ENCODE measurements at regions not wholly inside any gene's neighbourhood (a gene's known extent, or its start where the extent isn't known, plus 50 kb on each side); places are given as distances from the start of the nearest gene placed in this dataset.
"Not testable (repeated sequence)": the region's sequence is repeated elsewhere in the genome, so short reads cannot be mapped to it uniquely, and the experiment has no call there.

DNA sequence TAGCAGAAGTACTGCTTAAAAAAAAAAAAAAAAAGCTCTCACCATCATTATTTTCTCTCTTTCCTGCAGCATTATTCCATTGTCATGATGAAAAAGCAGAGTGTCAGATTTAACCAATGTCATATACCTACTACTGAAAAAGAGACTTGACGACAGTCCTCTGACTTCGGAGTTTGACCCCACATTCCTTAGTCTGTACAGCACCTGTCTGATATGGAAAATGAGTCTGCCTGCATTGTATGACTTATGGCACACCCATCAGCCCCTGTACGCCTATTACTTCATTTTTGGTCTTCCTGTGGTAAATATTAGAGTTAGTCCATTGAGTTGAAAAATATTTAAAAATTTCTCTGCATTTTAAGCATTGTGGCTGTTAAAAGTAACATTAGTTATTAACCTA is 54.5 kb upstream of the NOX4 start:
- no peak for DNase-seq (ENCODE audit: low read depth)
- no peak overlapping the region for H3K4me3 ChIP-seq (ENCODE audit: control insufficient read depth, low read depth, low read length)
- TF ChIP-seq, protein P1, sequence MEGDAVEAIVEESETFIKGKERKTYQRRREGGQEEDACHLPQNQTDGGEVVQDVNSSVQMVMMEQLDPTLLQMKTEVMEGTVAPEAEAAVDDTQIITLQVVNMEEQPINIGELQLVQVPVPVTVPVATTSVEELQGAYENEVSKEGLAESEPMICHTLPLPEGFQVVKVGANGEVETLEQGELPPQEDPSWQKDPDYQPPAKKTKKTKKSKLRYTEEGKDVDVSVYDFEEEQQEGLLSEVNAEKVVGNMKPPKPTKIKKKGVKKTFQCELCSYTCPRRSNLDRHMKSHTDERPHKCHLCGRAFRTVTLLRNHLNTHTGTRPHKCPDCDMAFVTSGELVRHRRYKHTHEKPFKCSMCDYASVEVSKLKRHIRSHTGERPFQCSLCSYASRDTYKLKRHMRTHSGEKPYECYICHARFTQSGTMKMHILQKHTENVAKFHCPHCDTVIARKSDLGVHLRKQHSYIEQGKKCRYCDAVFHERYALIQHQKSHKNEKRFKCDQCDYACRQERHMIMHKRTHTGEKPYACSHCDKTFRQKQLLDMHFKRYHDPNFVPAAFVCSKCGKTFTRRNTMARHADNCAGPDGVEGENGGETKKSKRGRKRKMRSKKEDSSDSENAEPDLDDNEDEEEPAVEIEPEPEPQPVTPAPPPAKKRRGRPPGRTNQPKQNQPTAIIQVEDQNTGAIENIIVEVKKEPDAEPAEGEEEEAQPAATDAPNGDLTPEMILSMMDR (conservative IDR thresholded peaks at IDR 0.05; ENCODE audit: control insufficient read depth, insufficient read depth, low read depth, low read length) = no peak

DNA sequence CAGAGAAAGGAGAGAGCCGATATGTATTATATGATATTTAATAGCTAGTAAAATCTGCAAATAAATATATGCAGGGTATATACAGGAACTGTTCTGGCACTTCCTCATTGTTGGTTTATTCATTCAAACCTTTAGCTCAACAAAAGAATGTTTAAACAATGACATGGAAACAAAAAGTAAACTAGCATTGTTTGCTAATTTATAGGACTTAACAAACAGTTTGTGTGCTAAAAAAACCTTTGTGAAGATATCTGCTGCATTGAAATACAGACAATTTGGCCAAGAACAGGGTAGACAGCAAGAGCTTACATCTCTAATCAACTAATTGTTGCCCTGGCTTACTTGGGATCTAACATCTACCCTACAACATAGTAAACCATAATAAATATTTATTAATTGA is 64.6 kb upstream of the NOX4 start:
- not testable (repeated sequence) for DNase-seq (ENCODE audit: low read depth); H3K4me3 ChIP-seq (ENCODE audit: control insufficient read depth, low read depth, low read length)

DNA sequence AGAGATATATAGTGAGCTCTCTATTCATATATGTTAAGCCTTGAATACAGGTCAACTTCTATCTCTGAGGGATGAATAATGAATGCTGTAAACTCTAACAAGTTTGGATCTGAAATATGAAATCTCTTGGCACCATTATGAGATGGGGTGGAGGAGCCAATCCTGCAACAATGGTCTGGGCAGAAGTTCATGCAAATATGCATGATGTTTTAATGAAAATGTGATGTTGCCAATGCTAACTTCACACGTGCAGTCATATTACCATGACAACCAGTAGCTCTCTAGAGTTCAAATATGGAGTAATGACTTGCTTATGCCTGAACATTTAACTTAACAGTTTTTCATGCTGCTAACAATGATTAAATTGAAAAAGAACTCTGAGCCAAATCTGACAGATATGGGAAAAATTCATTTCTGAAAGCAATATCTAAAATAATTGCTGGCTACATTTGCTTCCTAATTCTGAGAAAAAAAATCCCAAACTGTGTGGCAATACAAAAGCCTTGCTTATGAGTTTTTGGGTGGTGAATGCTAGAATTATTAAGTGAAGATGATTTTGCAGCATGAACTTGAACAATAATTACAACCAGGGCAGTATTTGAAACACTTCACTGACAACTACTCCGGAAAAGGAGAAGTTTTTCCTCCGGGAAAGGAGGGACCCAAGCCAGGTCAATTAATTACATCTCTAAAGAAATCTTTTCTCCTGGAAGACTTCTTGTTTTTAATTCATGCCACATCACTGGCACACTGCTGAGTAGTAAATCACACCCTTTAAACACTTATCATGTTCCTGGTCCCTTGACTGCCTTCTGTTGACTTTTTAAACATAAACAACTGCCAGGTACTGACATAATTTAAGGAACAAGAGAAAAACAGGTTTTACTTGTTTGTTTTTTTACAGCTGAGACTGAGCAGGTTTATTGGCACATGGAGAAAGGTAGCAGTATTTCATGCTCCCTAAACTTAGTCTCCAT is 65.8 kb upstream of the NOX4 start:
- H3K4me3 ChIP-seq (ENCODE audit: control insufficient read depth, low read depth, low read length); DNase-seq (ENCODE audit: low read depth): not testable (repeated sequence)

DNA sequence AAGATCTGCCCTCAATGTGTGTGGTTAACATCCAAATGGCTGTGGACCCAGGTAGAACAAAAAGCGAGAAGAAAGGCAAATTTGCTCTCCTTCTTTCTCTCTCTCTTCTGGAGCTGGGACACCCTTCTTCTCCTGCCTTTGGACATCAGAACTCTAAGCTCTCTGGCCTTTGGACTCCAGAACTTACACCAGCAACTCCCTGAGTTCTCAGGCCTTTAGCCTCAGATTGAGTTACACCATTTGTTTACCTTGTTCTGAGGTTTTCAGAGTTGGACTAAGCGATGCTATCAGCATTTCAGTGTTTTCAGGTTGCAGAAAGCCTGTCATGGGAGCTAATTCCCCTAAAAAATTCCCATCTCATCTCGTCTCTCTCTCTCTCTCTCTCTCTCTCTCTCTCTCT is 69.4 kb upstream of the NOX4 start:
- H3K4me3 ChIP-seq (ENCODE audit: control insufficient read depth, low read depth, low read length); DNase-seq (ENCODE audit: low read depth): not testable (repeated sequence)

DNA sequence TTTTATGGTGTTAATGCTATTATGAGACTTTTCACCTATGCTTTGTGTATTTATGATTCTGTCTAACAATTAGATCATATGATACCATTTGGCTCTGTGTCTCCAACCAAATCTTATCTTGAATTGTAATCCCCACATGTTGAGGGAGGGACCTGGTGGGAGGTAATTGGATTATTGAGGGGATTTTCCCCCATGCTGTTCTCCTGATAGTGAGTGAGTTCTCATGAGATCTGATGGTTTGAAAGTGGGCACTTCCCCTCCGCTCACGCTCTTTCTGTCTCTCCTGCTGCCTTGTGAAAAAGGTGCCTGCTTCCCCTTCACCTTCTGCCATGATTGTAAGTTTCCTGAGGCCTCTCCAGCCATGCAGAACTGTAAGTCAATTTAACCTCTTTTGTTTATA is 71.6 kb upstream of the NOX4 start:
- H3K4me3 ChIP-seq (ENCODE audit: control insufficient read depth, low read depth, low read length); DNase-seq (ENCODE audit: low read depth): not testable (repeated sequence)

DNA sequence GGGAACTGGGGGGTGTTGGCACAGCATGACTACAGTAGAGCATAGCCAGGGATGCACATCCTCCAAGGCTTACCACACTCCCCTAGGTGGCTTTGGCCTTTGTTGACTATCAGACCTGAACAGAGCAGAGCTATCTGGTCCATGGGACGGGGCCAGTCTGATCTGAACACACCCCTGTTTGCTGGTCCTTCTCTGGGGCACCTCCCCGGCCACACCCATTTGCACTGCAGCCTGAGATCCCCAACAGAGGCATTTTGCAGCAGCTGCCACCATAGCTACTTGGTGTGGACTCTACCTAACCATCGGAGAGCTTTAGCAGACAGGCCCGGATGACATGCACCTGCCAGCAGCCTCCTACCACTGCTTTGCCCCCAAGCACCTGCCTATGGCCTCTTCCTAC is 75.8 kb upstream of the NOX4 start:
- no peak for DNase-seq (ENCODE audit: low read depth)
- TF ChIP-seq, protein P1 (conservative IDR thresholded peaks at IDR 0.05; ENCODE audit: control insufficient read depth, insufficient read depth, low read depth, low read length) = no peak
- H3K4me3 ChIP-seq (ENCODE audit: control insufficient read depth, low read depth, low read length) = no peak overlapping the region

DNA sequence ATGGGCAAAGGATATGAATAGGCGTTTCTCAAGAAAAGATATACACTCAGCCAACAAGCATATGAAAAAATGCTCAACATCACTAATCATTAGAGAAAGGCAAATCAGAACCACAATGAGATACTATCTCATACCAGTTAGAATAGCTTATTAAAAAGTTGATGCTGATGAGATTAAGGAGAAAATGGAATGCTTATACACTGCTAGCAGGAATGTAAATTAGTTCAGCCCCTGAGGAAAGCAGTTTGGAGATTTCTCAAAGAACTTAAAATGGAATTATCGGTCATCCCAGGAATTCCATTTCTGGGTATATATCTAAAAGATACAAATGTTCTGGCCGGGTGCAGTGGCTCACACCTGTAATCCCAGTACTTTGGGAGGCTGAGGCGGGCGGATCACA is 78.2 kb upstream of the NOX4 start:
- DNase-seq (ENCODE audit: low read depth); H3K4me3 ChIP-seq (ENCODE audit: control insufficient read depth, low read depth, low read length): not testable (repeated sequence)

DNA sequence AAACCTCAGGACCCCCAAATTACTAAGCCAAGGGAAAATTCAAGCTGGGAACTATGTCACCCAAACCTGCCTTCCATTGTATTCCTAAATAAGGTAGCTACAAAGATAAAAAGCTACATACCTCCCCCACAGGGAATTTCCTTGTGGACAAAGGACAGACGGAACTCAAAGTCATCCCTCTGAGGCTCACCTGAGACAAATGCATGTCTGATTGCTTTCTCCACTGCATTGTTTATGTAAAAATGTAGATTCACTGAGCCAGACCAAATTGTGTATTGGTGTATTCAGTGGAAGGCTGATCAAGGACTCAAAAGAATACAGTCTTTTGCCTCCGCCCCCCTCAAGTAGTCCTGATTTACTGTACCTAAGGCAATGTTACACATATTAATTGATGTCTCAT is 80.5 kb upstream of the NOX4 start:
- not testable (repeated sequence) for H3K4me3 ChIP-seq (ENCODE audit: control insufficient read depth, low read depth, low read length); DNase-seq (ENCODE audit: low read depth)

DNA sequence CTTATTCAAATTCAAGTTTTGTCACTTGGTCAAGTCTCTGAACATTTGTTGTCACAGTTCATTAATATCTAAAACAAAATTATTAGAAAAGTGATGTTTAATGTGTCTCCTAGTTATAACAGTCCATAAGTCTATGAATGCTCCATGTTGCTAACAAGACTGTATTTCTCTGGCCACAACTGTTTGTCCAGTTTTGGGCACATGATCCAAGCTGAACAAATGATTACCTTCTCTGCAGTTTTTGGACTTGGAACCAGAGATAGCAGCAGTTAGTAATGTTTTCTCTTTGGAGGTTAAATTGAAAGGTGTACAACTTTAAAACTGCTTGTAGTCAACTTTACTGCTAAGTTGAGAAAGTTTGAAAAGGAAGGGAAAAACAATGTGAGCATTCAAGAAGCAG is 84.7 kb upstream of the NOX4 start:
- H3K4me3 ChIP-seq (ENCODE audit: control insufficient read depth, low read depth, low read length); DNase-seq (ENCODE audit: low read depth): not testable (repeated sequence)

DNA sequence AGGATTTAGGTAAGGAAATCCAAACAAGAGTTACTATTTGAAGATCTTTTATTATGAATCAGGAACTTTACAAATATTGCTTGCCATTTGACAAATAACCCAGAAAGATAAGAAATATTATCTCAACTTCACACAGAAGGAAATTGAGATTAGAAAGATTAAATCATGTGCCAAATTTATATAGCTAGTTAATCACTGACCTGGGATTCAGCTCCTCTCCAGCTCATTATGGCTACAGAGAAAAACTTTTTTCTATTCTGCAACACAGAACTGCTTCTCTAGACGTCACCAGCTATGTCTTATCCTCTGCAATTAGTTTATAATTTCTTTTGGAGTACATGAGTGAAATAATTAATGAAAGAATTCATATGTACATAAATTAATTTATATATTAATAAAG is 86.3 kb upstream of the NOX4 start:
- not testable (repeated sequence) for DNase-seq (ENCODE audit: low read depth); H3K4me3 ChIP-seq (ENCODE audit: control insufficient read depth, low read depth, low read length)

DNA sequence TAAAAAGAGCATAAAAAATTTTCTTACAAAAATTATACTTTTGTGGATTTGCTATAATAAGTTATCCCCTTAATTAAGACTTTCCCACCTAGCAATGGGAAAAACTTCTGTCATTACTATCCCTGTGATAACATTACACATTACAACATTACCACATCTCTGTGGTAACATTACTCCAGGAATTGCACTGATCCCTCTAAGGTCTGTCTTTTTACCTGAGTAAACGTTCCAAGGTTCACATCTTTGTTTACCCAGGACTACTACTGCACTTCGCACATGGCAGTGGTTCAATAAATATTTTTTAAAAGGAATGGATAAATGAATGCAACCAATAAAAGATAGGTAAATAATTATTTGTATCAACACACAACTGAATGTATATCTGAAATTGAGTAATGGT is 92.4 kb upstream of the NOX4 start:
- TF ChIP-seq, protein P1 (conservative IDR thresholded peaks at IDR 0.05; ENCODE audit: control insufficient read depth, insufficient read depth, low read depth, low read length) = no peak
- H3K4me3 ChIP-seq (ENCODE audit: control insufficient read depth, low read depth, low read length) = no peak overlapping the region
- DNase-seq (ENCODE audit: low read depth) = no peak

DNA sequence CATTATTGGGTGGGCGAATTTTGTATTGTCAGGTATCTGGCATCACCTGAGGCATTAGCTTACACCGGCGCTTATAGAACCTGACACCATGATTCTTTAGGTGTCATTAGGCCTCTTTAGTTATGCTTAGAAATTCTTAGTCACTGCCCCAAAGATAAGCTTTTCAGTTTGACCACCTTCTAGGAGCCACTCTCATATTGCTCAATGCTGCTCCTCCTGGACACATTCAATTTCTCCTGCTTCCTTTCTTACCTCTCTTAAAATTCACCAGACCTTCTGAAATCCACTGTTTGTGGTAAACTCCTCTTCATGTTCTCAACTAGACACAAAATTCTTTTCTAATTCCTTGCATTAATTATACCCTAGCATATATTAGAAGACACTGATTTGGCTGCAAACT is 93.9 kb upstream of the NOX4 start:
- DNase-seq (ENCODE audit: low read depth); H3K4me3 ChIP-seq (ENCODE audit: control insufficient read depth, low read depth, low read length): not testable (repeated sequence)

DNA sequence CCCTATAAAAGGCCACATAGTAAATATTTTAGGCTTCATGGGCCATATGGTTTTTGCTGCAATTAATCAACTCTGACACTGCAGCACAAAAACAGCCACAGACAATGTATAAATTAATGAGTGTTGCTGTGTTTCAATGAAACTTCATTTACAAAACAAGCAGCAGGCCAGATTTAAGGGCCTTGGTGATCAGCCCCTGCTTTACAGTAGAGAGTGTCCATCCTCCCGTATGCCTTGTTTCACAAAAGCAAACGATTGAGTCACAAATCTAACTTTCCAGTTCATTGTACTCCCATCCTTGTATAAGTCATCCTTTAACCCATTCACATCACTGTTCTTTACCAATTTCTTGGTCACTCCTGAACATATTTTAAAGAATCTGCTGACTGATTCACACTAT is 94.3 kb upstream of the NOX4 start:
- not testable (repeated sequence) for H3K4me3 ChIP-seq (ENCODE audit: control insufficient read depth, low read depth, low read length); DNase-seq (ENCODE audit: low read depth)

DNA sequence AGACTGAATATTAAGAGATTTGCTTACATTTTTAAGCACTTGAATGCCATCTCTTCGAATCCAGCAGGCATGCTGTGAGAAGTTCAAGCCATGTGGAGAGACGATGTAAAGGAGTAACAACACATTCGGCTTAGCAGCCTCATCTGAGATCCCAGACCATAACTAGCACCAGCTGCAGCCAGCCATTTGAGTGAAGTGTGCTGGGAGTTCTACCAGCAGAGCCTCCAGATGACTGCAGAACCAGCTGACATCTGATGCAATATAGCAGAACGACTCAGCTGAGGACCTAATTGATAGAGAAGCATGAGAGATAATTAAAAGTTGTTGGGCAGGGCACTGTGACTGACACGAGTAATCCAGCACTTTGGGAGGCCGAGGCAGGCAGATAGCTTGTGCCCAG is 98.2 kb upstream of the NOX4 start:
- DNase-seq (ENCODE audit: low read depth) = peak; percentile 18
- not testable (repeated sequence) for H3K4me3 ChIP-seq (ENCODE audit: control insufficient read depth, low read depth, low read length)

DNA sequence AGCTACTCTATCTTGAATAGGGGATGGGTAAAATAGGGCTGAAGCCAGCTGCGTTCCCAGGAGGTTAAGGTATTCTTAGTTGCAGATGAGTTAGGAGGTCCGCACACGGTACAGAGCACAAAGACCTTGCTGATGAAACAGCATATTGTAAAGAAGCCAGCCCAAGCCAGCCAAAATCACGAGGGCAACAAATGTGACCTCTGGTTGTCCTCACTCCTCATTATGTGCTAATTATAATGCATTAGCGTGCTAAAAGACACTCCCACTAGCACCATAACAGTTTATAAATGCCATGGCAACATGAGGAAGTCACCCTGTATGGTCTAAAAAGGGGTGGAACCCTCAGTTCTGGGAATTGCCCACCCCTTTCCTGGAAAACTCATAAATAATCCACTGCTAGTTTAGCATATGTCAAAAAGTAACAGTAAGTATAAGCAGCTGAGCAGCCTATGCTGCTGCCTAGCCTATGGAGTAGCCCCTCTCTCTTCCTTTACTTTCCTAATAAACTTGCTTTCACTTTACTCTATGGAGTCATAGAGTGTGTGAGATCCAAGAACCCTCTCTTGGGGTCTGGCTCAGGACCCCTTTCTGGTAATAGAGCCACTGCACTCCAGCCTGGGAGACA is 98.9 kb upstream of the NOX4 start:
- not testable (repeated sequence) for H3K4me3 ChIP-seq (ENCODE audit: control insufficient read depth, low read depth, low read length)
- peak; percentile 4 for DNase-seq (ENCODE audit: low read depth)

Data from fibroblast of mammary gland (primary cell).